ENCODE measurements at regions not wholly inside any gene's neighbourhood (a gene's known extent, or its start where the extent isn't known, plus 50 kb on each side); places are given as distances from the start of the nearest gene placed in this dataset.
A peak's percentile ranks its signal among the peaks of the same experiment; 100 is the strongest.

DNA sequence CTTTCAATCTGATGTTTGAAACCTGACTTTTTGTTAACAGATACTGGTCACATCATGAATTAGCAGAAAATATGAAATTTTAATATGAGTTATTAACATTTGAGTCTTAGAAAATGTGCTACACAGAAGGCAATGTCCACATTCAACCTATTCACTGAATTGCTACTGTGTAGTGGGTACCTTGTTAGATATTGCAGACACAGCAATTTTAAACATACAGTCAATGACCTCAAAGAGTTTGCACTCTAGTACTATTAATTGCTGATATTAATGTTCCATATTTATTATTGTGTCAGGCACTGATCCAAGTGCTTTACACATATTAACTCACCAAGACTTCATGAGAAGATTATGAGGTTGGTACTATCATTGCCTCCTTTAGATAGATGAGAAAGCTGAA, 385.4 kb upstream of the PKDCC start:
- H2AFZ ChIP-seq (replicated peaks) = no peak overlapping the region
- no peaks in the 10 kb centered on the region for H3K79me2 ChIP-seq (ENCODE audit: low read depth)
- TF ChIP-seq, protein P1, sequence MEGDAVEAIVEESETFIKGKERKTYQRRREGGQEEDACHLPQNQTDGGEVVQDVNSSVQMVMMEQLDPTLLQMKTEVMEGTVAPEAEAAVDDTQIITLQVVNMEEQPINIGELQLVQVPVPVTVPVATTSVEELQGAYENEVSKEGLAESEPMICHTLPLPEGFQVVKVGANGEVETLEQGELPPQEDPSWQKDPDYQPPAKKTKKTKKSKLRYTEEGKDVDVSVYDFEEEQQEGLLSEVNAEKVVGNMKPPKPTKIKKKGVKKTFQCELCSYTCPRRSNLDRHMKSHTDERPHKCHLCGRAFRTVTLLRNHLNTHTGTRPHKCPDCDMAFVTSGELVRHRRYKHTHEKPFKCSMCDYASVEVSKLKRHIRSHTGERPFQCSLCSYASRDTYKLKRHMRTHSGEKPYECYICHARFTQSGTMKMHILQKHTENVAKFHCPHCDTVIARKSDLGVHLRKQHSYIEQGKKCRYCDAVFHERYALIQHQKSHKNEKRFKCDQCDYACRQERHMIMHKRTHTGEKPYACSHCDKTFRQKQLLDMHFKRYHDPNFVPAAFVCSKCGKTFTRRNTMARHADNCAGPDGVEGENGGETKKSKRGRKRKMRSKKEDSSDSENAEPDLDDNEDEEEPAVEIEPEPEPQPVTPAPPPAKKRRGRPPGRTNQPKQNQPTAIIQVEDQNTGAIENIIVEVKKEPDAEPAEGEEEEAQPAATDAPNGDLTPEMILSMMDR (IDR thresholded peaks at IDR 0.05) = no peak
- TF ChIP-seq EZH2phosphoT487 (IDR thresholded peaks at IDR 0.05) = no peak
- no peak for TF ChIP-seq EZH2 (IDR thresholded peaks at IDR 0.05)
- no peaks in the 10 kb centered on the region for H3K9me3 Mint-ChIP-seq
- H3K27me3 Mint-ChIP-seq (ENCODE audit: insufficient read depth, low read depth) = no peaks in the 10 kb centered on the region
- no peaks in the 10 kb centered on the region for H3K27me3 ChIP-seq
- H3K4me1 ChIP-seq = peaks cover 8% of the 10 kb centered on the region
- H3F3A ChIP-seq (ENCODE audit: low read depth) = no peaks in the 10 kb centered on the region
- H4K20me1 ChIP-seq (ENCODE audit: low read depth) = no peaks in the 10 kb centered on the region
- H3K9me3 ChIP-seq (ENCODE audit: low read depth) = no peaks in the 10 kb centered on the region
- no peak for DNase-seq (ENCODE audit: low spot score)
- H3K4me2 ChIP-seq = no peak overlapping the region
- no peaks in the 10 kb centered on the region for H3K36me3 ChIP-seq
- no peaks in the 10 kb centered on the region for H3K36me3 Mint-ChIP-seq
- H3K4me3 ChIP-seq = no peak overlapping the region
- H3K27ac ChIP-seq = no peak overlapping the region
- peaks cover 9% of the 10 kb centered on the region for H3K4me1 Mint-ChIP-seq
- no peak overlapping the region for H3K27ac Mint-ChIP-seq
- no peak overlapping the region for H3K4me3 Mint-ChIP-seq
- no peak overlapping the region for H3K9ac ChIP-seq

DNA sequence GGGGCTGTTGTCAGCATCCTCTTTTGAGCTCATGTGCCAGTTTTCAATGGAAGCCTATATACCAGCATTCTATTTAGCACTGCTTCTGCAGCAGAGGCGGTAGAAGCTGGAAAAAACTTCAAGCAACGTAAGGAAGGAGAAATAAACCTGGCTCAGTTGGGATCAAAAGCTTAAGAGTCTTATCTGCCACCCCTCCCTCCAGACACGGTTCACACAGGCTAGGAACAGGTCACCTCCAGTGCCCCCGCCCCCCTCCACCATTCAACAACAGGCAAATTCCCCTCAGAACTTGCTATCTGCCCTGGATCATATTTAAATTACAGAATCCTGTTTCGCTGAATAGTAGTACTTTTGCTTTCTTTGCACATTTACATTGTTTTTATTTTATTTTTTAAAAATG, 384.8 kb upstream of the PKDCC start:
- Histone ChIP-seq H4K20me1 (ENCODE audit: low read depth) (no peaks in the 10 kb centered on the region), H3K4me2 (no peak overlapping the region), H3K4me3 (no peak overlapping the region), H3K79me2 (ENCODE audit: low read depth) (no peaks in the 10 kb centered on the region), H3K27me3 (no peaks in the 10 kb centered on the region), H3K9ac (no peak overlapping the region), H3K4me1 (peaks cover 8% of the 10 kb centered on the region), H3K36me3 (no peaks in the 10 kb centered on the region), H3K27ac (no peak overlapping the region), H2AFZ (replicated peaks) (no peak overlapping the region), H3K9me3 (ENCODE audit: low read depth) (no peaks in the 10 kb centered on the region), H3F3A (ENCODE audit: low read depth) (no peaks in the 10 kb centered on the region)
- peaks cover 9% of the 10 kb centered on the region for H3K4me1 Mint-ChIP-seq
- TF ChIP-seq, protein P1 (IDR thresholded peaks at IDR 0.05) = no peak
- TF ChIP-seq EZH2phosphoT487 (IDR thresholded peaks at IDR 0.05) = no peak
- H3K9me3 Mint-ChIP-seq = no peaks in the 10 kb centered on the region
- H3K27ac Mint-ChIP-seq = no peak overlapping the region
- DNase-seq (ENCODE audit: low spot score) = no peak
- no peak overlapping the region for H3K4me3 Mint-ChIP-seq
- H3K36me3 Mint-ChIP-seq = no peaks in the 10 kb centered on the region
- H3K27me3 Mint-ChIP-seq (ENCODE audit: insufficient read depth, low read depth) = no peaks in the 10 kb centered on the region

DNA sequence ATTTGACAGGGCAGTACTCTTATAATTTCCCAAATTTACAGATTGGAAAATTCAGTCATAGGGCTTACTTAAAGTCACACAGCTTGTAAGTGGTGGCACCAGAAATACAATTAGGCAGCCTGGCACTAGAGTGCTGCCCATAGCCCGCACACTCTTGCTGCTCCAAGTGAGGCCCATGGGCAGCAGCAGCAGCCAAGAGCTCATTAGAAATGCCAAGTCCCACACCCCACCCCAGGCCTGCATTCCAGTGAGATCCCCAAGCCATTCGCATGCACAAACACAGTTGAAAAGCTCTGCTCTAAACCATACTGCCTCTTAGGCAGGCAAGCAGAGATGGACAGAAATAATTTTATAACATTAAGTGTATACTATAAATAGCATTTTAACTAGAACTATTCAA, 379.3 kb upstream of the PKDCC start:
- H3K36me3 ChIP-seq = no peaks in the 10 kb centered on the region
- Mint-ChIP-seq H3K36me3 (no peaks in the 10 kb centered on the region), H3K4me3 (no peak overlapping the region), H3K9me3 (no peaks in the 10 kb centered on the region), H3K27me3 (ENCODE audit: insufficient read depth, low read depth) (no peaks in the 10 kb centered on the region), H3K4me1 (peaks cover 15% of the 10 kb centered on the region), H3K27ac (no peak overlapping the region)
- H3K27ac ChIP-seq = no peak overlapping the region
- H4K20me1 ChIP-seq (ENCODE audit: low read depth) = no peaks in the 10 kb centered on the region
- H3K4me3 ChIP-seq = no peak overlapping the region
- TF ChIP-seq, protein P1 (IDR thresholded peaks at IDR 0.05) = no peak
- no peak for TF ChIP-seq EZH2 (IDR thresholded peaks at IDR 0.05)
- no peak for TF ChIP-seq EZH2phosphoT487 (IDR thresholded peaks at IDR 0.05)
- no peaks in the 10 kb centered on the region for H3K27me3 ChIP-seq
- no peak overlapping the region for H3K9ac ChIP-seq
- no peaks in the 10 kb centered on the region for H3K9me3 ChIP-seq (ENCODE audit: low read depth)
- H3K4me1 ChIP-seq = peaks cover 15% of the 10 kb centered on the region
- no peaks in the 10 kb centered on the region for H3K79me2 ChIP-seq (ENCODE audit: low read depth)
- no peak overlapping the region for H3K4me2 ChIP-seq
- no peak overlapping the region for H2AFZ ChIP-seq (replicated peaks)
- DNase-seq (ENCODE audit: low spot score) = peak; percentile 47
- H3F3A ChIP-seq (ENCODE audit: low read depth) = no peaks in the 10 kb centered on the region

DNA sequence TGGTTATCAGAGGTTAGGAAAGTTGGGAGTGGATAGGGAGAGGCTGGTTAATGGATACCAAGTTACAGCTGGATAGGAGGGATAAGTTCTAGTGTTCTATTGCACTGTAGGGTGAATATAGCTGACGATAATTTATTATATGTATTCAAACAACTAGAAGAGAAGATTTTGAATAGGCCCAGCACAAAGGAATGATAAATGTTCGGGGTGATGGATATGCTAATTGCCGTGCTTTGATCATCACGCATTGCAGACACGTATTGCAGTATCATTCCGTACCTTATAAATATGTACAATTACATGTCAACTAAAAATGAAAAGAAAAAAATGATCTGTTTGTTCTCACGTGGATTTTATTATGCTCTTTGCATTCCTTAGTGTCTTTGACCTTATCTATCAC, 369.2 kb upstream of the PKDCC start:
- Histone ChIP-seq H3K4me1 (no peaks in the 10 kb centered on the region), H3K79me2 (ENCODE audit: low read depth) (no peaks in the 10 kb centered on the region), H3K4me3 (no peak overlapping the region), H3K27ac (no peak overlapping the region), H2AFZ (replicated peaks) (no peak overlapping the region), H3K9ac (no peak overlapping the region), H3F3A (ENCODE audit: low read depth) (no peaks in the 10 kb centered on the region), H3K9me3 (ENCODE audit: low read depth) (no peaks in the 10 kb centered on the region), H4K20me1 (ENCODE audit: low read depth) (no peaks in the 10 kb centered on the region), H3K4me2 (no peak overlapping the region), H3K36me3 (no peaks in the 10 kb centered on the region), H3K27me3 (no peaks in the 10 kb centered on the region)
- H3K4me3 Mint-ChIP-seq = no peak overlapping the region
- H3K27ac Mint-ChIP-seq = no peak overlapping the region
- no peaks in the 10 kb centered on the region for H3K9me3 Mint-ChIP-seq
- H3K4me1 Mint-ChIP-seq = no peaks in the 10 kb centered on the region
- no peak for DNase-seq (ENCODE audit: low spot score)
- TF ChIP-seq EZH2 (IDR thresholded peaks at IDR 0.05) = no peak
- TF ChIP-seq EZH2phosphoT487 (IDR thresholded peaks at IDR 0.05) = no peak
- TF ChIP-seq, protein P1 (IDR thresholded peaks at IDR 0.05) = no peak
- no peaks in the 10 kb centered on the region for H3K36me3 Mint-ChIP-seq
- H3K27me3 Mint-ChIP-seq (ENCODE audit: insufficient read depth, low read depth) = no peaks in the 10 kb centered on the region

Data from neural progenitor cell (in vitro differentiated cells).